ENCODE measurements at regions not wholly inside any gene's neighbourhood (a gene's known extent, or its start where the extent isn't known, plus 50 kb on each side); places are given as distances from the start of the nearest gene placed in this dataset.

GRCh38 chr4:144202081-144202480 lies 61.6 kb upstream of the GYPA start:
- Histone ChIP-seq H3K4me1 (no peaks in the 10 kb centered on the region), H3K4me2 (peak overlapping the region; percentile 25; the same call in 1 of the 3 replicates), H3K4me3 (no peak overlapping the region), H3K27ac (no peak overlapping the region; a peak in 1 of 6 replicates), H3K9me3 (no peaks in the 10 kb centered on the region)
- FAIRE-seq (no peak), DNase-seq (ENCODE audit: low read depth in 1 of 2, low spot score in 1 of 2) (peak in 1 of 2 experiments; percentile 18), ATAC-seq (peak in 1 of 2 experiments; percentile 50; a peak in 2 of 6 replicates)
- CTCF ChIA-PET: no interaction called here
- TF ChIP-seq, protein P1, sequence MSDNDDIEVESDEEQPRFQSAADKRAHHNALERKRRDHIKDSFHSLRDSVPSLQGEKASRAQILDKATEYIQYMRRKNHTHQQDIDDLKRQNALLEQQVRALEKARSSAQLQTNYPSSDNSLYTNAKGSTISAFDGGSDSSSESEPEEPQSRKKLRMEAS (IDR thresholded peaks at IDR 0.05): no peak
- TF ChIP-seq POLR2AphosphoS2 (conservative IDR thresholded peaks at IDR 0.05; ENCODE audit: low read length) (no peak), SMC3 (IDR thresholded peaks at IDR 0.05) (no peak), HOXB5 (CRISPR knock-in tag; IDR thresholded peaks at IDR 0.05) (no peak), TFCP2L1 (CRISPR knock-in tag; IDR thresholded peaks at IDR 0.05) (no peak), ZNF302 (CRISPR knock-in tag; IDR thresholded peaks at IDR 0.05) (no peak), EHF (CRISPR knock-in tag; IDR thresholded peaks at IDR 0.05) (no peak), EHMT2 (IDR thresholded peaks at IDR 0.05; ENCODE audit: low read depth) (no peak), JUNB (IDR thresholded peaks at IDR 0.05) (no peak), BHLHE40 (IDR thresholded peaks at IDR 0.05; ENCODE audit: low read depth, low read length) (no peak), ESRRA (IDR thresholded peaks at IDR 0.05; ENCODE audit: borderline replicate concordance, low read length) (no peak), KDM5A (IDR thresholded peaks at IDR 0.05) (no peak), RCOR1 (IDR thresholded peaks at IDR 0.05; ENCODE audit: low read depth, low read length) (no peak), FOXS1 (CRISPR knock-in tag; IDR thresholded peaks at IDR 0.05) (no peak), FOSL2 (IDR thresholded peaks at IDR 0.05) (no peak), FOSL2 (CRISPR knock-in tag; IDR thresholded peaks at IDR 0.05) (no peak), POLR2A (IDR thresholded peaks at IDR 0.05; ENCODE audit: low read length) (no peak), USF2 (IDR thresholded peaks at IDR 0.05) (no peak)
- TF ChIP-seq, protein P2, sequence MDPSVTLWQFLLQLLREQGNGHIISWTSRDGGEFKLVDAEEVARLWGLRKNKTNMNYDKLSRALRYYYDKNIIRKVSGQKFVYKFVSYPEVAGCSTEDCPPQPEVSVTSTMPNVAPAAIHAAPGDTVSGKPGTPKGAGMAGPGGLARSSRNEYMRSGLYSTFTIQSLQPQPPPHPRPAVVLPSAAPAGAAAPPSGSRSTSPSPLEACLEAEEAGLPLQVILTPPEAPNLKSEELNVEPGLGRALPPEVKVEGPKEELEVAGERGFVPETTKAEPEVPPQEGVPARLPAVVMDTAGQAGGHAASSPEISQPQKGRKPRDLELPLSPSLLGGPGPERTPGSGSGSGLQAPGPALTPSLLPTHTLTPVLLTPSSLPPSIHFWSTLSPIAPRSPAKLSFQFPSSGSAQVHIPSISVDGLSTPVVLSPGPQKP (IDR thresholded peaks at IDR 0.05; ENCODE audit: low read depth, low read length): no peak
- TF ChIP-seq, protein P3, sequence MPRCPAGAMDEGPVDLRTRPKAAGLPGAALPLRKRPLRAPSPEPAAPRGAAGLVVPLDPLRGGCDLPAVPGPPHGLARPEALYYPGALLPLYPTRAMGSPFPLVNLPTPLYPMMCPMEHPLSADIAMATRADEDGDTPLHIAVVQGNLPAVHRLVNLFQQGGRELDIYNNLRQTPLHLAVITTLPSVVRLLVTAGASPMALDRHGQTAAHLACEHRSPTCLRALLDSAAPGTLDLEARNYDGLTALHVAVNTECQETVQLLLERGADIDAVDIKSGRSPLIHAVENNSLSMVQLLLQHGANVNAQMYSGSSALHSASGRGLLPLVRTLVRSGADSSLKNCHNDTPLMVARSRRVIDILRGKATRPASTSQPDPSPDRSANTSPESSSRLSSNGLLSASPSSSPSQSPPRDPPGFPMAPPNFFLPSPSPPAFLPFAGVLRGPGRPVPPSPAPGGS (IDR thresholded peaks at IDR 0.05): no peak
- POLR2A ChIA-PET: no interaction called here
- 4% methylated on average over 1 of the region's 1 CpG for WGBS (ENCODE audit: missing lambda C conversion rate)

GRCh38 chr4:144203155-144203554 lies 62.6 kb upstream of the GYPA start:
- Histone ChIP-seq H3K27ac (no peak overlapping the region), H3K4me2 (no peak overlapping the region), H3K4me3 (no peak overlapping the region), H3K9me3 (no peaks in the 10 kb centered on the region), H3K4me1 (no peaks in the 10 kb centered on the region)
- WGBS (ENCODE audit: missing lambda C conversion rate): 63% methylated on average over 2 of the region's 2 CpGs
- ATAC-seq (no peak), FAIRE-seq (no peak), DNase-seq (ENCODE audit: low read depth in 1 of 2, low spot score in 1 of 2) (no peak)
- ChIA-PET CTCF (no interaction called here), POLR2A (no interaction called here)
- TF ChIP-seq, protein P4, sequence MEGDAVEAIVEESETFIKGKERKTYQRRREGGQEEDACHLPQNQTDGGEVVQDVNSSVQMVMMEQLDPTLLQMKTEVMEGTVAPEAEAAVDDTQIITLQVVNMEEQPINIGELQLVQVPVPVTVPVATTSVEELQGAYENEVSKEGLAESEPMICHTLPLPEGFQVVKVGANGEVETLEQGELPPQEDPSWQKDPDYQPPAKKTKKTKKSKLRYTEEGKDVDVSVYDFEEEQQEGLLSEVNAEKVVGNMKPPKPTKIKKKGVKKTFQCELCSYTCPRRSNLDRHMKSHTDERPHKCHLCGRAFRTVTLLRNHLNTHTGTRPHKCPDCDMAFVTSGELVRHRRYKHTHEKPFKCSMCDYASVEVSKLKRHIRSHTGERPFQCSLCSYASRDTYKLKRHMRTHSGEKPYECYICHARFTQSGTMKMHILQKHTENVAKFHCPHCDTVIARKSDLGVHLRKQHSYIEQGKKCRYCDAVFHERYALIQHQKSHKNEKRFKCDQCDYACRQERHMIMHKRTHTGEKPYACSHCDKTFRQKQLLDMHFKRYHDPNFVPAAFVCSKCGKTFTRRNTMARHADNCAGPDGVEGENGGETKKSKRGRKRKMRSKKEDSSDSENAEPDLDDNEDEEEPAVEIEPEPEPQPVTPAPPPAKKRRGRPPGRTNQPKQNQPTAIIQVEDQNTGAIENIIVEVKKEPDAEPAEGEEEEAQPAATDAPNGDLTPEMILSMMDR (IDR thresholded peaks at IDR 0.05): no peak
- TF ChIP-seq TFCP2L1 (CRISPR knock-in tag; IDR thresholded peaks at IDR 0.05) (no peak), ATOH8 (CRISPR knock-in tag; IDR thresholded peaks at IDR 0.05; ENCODE audit: low read depth) (no peak), MYC (IDR thresholded peaks at IDR 0.05; ENCODE audit: borderline replicate concordance, low read length) (no peak)

All from A549 (cell line).